GM23338 (cell line): ENCODE measurements at regions not wholly inside any gene's neighbourhood (a gene's known extent, or its start where the extent isn't known, plus 50 kb on each side); places are given as distances from the start of the nearest gene placed in this dataset.

Source experiments
- CREB1 ChIP-seq: fragments of 250-450 bp; sonication (Bioruptor Pico); IDR thresholded peaks from 2 replicates; pipeline ENCODE4 v1.5.0; 2020; ENCODE audit warnings: low read depth, mild to moderate bottlenecking, moderate library complexity
- EZH2 ChIP-seq: fragments of 200-600 bp; sonication (generic); IDR thresholded peaks from one replicate; pipeline ENCODE4 v1.8.0; 2017; ENCODE audit warnings: antibody characterized with exemption, mild to moderate bottlenecking, low read depth; ENCODE audit not compliant: unreplicated experiment
- POLR2AphosphoS5 ChIP-seq: IDR thresholded peaks from 2 replicates; pipeline ENCODE4 v1.6.1; 2016; ENCODE audit warnings: antibody characterized with exemption, low read depth
- REST ChIP-seq: IDR thresholded peaks from one replicate; pipeline ENCODE4 v1.6.1; 2018; ENCODE audit warnings: antibody characterized with exemption; ENCODE audit not compliant: unreplicated experiment
- TF ChIP-seq, protein P1 (sequence below), 2 experiments: fragments of 200-600 bp in 1 of 2; sonication (generic) in 1 of 2; conservative IDR thresholded peaks; 2 replicates each; pipeline versions ENCODE4 v1.5.1 to v1.6.1; 2016 to 2017; ENCODE audit warnings: antibody characterized with exemption in 2 of 2, low read depth in 2 of 2, mild to moderate bottlenecking in 2 of 2, moderate library complexity in 1 of 2

GRCh38 chr17:6930749-6931148, 65.1 kb upstream of the ALOX12 start:
- TF ChIP-seq POLR2AphosphoS5: no peak
- TF ChIP-seq, protein P1, sequence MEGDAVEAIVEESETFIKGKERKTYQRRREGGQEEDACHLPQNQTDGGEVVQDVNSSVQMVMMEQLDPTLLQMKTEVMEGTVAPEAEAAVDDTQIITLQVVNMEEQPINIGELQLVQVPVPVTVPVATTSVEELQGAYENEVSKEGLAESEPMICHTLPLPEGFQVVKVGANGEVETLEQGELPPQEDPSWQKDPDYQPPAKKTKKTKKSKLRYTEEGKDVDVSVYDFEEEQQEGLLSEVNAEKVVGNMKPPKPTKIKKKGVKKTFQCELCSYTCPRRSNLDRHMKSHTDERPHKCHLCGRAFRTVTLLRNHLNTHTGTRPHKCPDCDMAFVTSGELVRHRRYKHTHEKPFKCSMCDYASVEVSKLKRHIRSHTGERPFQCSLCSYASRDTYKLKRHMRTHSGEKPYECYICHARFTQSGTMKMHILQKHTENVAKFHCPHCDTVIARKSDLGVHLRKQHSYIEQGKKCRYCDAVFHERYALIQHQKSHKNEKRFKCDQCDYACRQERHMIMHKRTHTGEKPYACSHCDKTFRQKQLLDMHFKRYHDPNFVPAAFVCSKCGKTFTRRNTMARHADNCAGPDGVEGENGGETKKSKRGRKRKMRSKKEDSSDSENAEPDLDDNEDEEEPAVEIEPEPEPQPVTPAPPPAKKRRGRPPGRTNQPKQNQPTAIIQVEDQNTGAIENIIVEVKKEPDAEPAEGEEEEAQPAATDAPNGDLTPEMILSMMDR (conservative IDR thresholded peaks at IDR 0.05; ENCODE audit: low read depth in 2 of 2): no peak
- TF ChIP-seq EZH2: no peak
- TF ChIP-seq CREB1 (CRISPR knock-in tag): no peak
- no peak for TF ChIP-seq REST
